H1 (cell line): ENCODE measurements at regions not wholly inside any gene's neighbourhood (a gene's known extent, or its start where the extent isn't known, plus 50 kb on each side); places are given as distances from the start of the nearest gene placed in this dataset.

ENCODE experiments used
- CTCF ChIA-PET: fragments of 300-600 bp; sonication (Branson Sonifier 250); formaldehyde crosslinking; loops from one replicate; lab custom pipeline; 2021; ENCODE audit not compliant: partially characterized antibody; lab: Charles Lee
- POLR2A ChIA-PET: fragments of 300-600 bp; sonication (Branson Sonifier 250); formaldehyde crosslinking; loops from one replicate; lab custom pipeline; 2021; ENCODE audit warnings: inconsistent platforms; ENCODE audit not compliant: partially characterized antibody; lab: Charles Lee
- DNase-seq, 2 experiments: peaks; one replicate each; pipeline versions ENCODE4 v3.0.0 to v3.0.0-alpha.2; 2010 to 2022; ENCODE audit warnings: low spot score in 2 of 2, low read depth in 1 of 2, mixed read lengths in 1 of 2
- FAIRE-seq: peaks from 2 replicates; lab custom pipeline; 2011; peaks lifted over from hg19 to GRCh38; lab: Jason Lieb, UNC
- H2AFZ ChIP-seq: 2 replicates; pipeline ENCODE4 v1.8.1; 2012; ENCODE audit warnings: low read length, inconsistent platforms
- H2AK5ac ChIP-seq: 2 replicates; pipeline ENCODE4 v1.6.1; 2013; ENCODE audit warnings: low read depth, low read length
- H2BK120ac ChIP-seq: replicated peaks from 2 replicates; pipeline ENCODE3; 2013; ENCODE audit warnings: low read depth, low read length, inconsistent platforms
- H2BK12ac ChIP-seq: 2 replicates; pipeline ENCODE4 v1.6.1; 2013; ENCODE audit warnings: low read depth, low read length
- H2BK15ac ChIP-seq: 2 replicates; pipeline ENCODE4 v1.6.1; 2013; ENCODE audit warnings: low read length
- H2BK20ac ChIP-seq: 2 replicates; pipeline ENCODE4 v1.6.1; 2013; ENCODE audit warnings: low read length
- H2BK5ac ChIP-seq: 2 replicates; pipeline ENCODE4 v1.6.1; 2013; ENCODE audit warnings: low read depth, low read length
- H3K14ac ChIP-seq: 2 replicates; pipeline ENCODE4 v1.6.1; 2013; ENCODE audit warnings: inconsistent platforms; ENCODE audit not compliant: insufficient read length
- H3K18ac ChIP-seq: 2 replicates; pipeline ENCODE4 v1.6.1; 2013; ENCODE audit warnings: low read length; ENCODE audit errors: extremely low read depth
- H3K23ac ChIP-seq: 2 replicates; pipeline ENCODE4 v1.6.1; 2013; ENCODE audit warnings: inconsistent platforms; ENCODE audit not compliant: insufficient read length
- H3K23me2 ChIP-seq: 2 replicates; pipeline ENCODE4 v1.6.1; 2013; ENCODE audit warnings: low read depth, low read length
- H3K27ac ChIP-seq: 2 replicates; pipeline ENCODE4 v1.6.1; 2011; ENCODE audit warnings: low read depth, low read length, inconsistent platforms
- H3K27me3 ChIP-seq, 4 experiments: replicated peaks in 1 of 4; 1 replicate in 1 of 4; 2 replicates in 3 of 4; pipeline versions ENCODE4 v1.6.1 to v1.8.1; 2011 to 2013; ENCODE audit warnings: low read length in 3 of 4, mild to moderate bottlenecking in 3 of 4, inconsistent platforms in 2 of 4, mixed read lengths in 2 of 4, moderate library complexity in 1 of 4; ENCODE audit not compliant: control insufficient read depth in 3 of 4, insufficient read depth in 3 of 4; ENCODE audit errors: extremely low read depth in 1 of 4
- H3K36me3 ChIP-seq, 4 experiments: 2 replicates each; pipeline versions ENCODE4 v1.6.1 to v1.8.1; 2011 to 2013; ENCODE audit warnings: mild to moderate bottlenecking in 4 of 4, low read length in 3 of 4, moderate library complexity in 2 of 4, control low read depth in 1 of 4, inconsistent platforms in 1 of 4; ENCODE audit not compliant: insufficient read depth in 4 of 4, control insufficient read depth in 2 of 4
- H3K4ac ChIP-seq: replicated peaks from 2 replicates; pipeline ENCODE3; 2013; ENCODE audit warnings: low read length, low read depth, mixed read lengths, inconsistent platforms; ENCODE audit not compliant: insufficient read length
- H3K4me1 ChIP-seq, 4 experiments: replicated peaks in 1 of 4; 1 replicate in 1 of 4; 2 replicates in 3 of 4; pipeline versions ENCODE4 v1.6.1 to v1.8.1; 2011 to 2013; ENCODE audit warnings: low read length in 3 of 4, inconsistent platforms in 2 of 4, mixed read lengths in 1 of 4; ENCODE audit not compliant: insufficient read depth in 4 of 4, control insufficient read depth in 3 of 4
- H3K4me2 ChIP-seq, 2 experiments: 2 replicates each; pipeline versions ENCODE4 v1.6.1 to v1.8.1; 2011 to 2013; ENCODE audit warnings: low read depth in 2 of 2, low read length in 2 of 2, control low read depth in 1 of 2, inconsistent platforms in 1 of 2, mild to moderate bottlenecking in 1 of 2; ENCODE audit not compliant: insufficient read depth in 1 of 2
- H3K4me3 ChIP-seq, 4 experiments: fragments of 200-600, 300-600 bp in 1 of 4; sonication (generic), shearing (Covaris generic), sonication (Bioruptor Twin) in 1 of 4; 2 replicates each; pipeline versions ENCODE4 v1.5.1 to v1.8.1; 2011 to 2016; ENCODE audit warnings: low read length in 4 of 4, low read depth in 3 of 4, control low read depth in 2 of 4, inconsistent platforms in 2 of 4, mild to moderate bottlenecking in 2 of 4, mixed read lengths in 1 of 4, moderate library complexity in 1 of 4; ENCODE audit not compliant: insufficient read depth in 2 of 4; ENCODE audit errors: extremely low read depth in 1 of 4
- H3K56ac ChIP-seq: replicated peaks from 2 replicates; pipeline ENCODE3; 2013; ENCODE audit warnings: low read depth, mild to moderate bottlenecking, mixed read lengths, low read length, inconsistent platforms; ENCODE audit not compliant: insufficient read length
- H3K79me1 ChIP-seq: 2 replicates; pipeline ENCODE4 v1.6.1; 2013; ENCODE audit warnings: low read depth, low read length, control low read depth
- H3K79me2 ChIP-seq, 2 experiments: 2 replicates each; pipeline versions ENCODE4 v1.6.1 to v1.8.1; 2012 to 2013; ENCODE audit warnings: low read length in 2 of 2, mild to moderate bottlenecking in 2 of 2, inconsistent platforms in 1 of 2; ENCODE audit not compliant: insufficient read depth in 2 of 2, control insufficient read depth in 1 of 2
- H3K9ac ChIP-seq, 4 experiments: replicated peaks in 1 of 4; 1 replicate in 1 of 4; 2 replicates in 3 of 4; pipeline versions ENCODE4 v1.6.1 to v1.8.1; 2011 to 2013; ENCODE audit warnings: low read depth in 3 of 4, low read length in 3 of 4, control low read depth in 2 of 4, mild to moderate bottlenecking in 2 of 4, moderate library complexity in 2 of 4, inconsistent platforms in 1 of 4; ENCODE audit errors: extremely low read depth in 1 of 4
- H3K9me3 ChIP-seq, 2 experiments: 2 replicates each; pipeline versions ENCODE4 v1.6.1 to v1.8.1; 2012 to 2013; ENCODE audit warnings: mild to moderate bottlenecking in 2 of 2, moderate library complexity in 2 of 2, control low read depth in 1 of 2, inconsistent platforms in 1 of 2, low read depth in 1 of 2, low read length in 1 of 2, mixed read lengths in 1 of 2; ENCODE audit not compliant: insufficient read depth in 2 of 2
- H4K20me1 ChIP-seq, 2 experiments: replicated peaks in 1 of 2; 2 replicates each; pipeline versions ENCODE3 to v1.8.1; 2011 to 2013; ENCODE audit warnings: inconsistent platforms in 2 of 2, low read length in 2 of 2, mild to moderate bottlenecking in 1 of 2; ENCODE audit not compliant: insufficient read depth in 2 of 2, control insufficient read depth in 1 of 2
- H4K5ac ChIP-seq: 2 replicates; pipeline ENCODE4 v1.6.1; 2013; ENCODE audit warnings: low read length, low read depth, mixed read lengths, inconsistent platforms; ENCODE audit not compliant: insufficient read length
- H4K8ac ChIP-seq: 2 replicates; pipeline ENCODE4 v1.8.0; 2013; ENCODE audit warnings: mild to moderate bottlenecking, moderate library complexity, low read length, inconsistent platforms; ENCODE audit not compliant: insufficient read depth; ENCODE audit errors: extremely low read depth
- H4K91ac ChIP-seq: replicated peaks from 2 replicates; pipeline ENCODE3; 2013; ENCODE audit warnings: low read length, mixed read lengths, inconsistent platforms; ENCODE audit not compliant: insufficient read length
- CEBPB ChIP-seq: IDR thresholded peaks from 2 replicates; pipeline ENCODE4 v1.6.1; 2012; ENCODE audit warnings: low read depth, low read length
- CHD2 ChIP-seq: IDR thresholded peaks from 2 replicates; pipeline ENCODE4 v1.6.1; 2012; ENCODE audit warnings: low read length, improper control_type of control experiment
- EP300 ChIP-seq, 2 experiments: IDR thresholded peaks; 1 replicate in 1 of 2; 2 replicates in 1 of 2; pipeline ENCODE4 v1.6.1; 2011 to 2012; ENCODE audit warnings: low read depth in 2 of 2, low read length in 2 of 2, mild to moderate bottlenecking in 2 of 2, borderline replicate concordance in 1 of 2, inconsistent platforms in 1 of 2, moderate library complexity in 1 of 2
- GTF2F1 ChIP-seq: IDR thresholded peaks from 2 replicates; pipeline ENCODE4 v1.6.1; 2012; ENCODE audit warnings: low read depth, low read length, improper control_type of control experiment, borderline replicate concordance
- KDM5A ChIP-seq: fragments of 200-600 bp; IDR thresholded peaks from 2 replicates; pipeline ENCODE4 v1.7.1; 2012; ENCODE audit warnings: mild to moderate bottlenecking, low read length, inconsistent platforms, mixed read lengths
- SIX5 ChIP-seq: IDR thresholded peaks from 2 replicates; pipeline ENCODE4 v1.6.1; 2011; ENCODE audit warnings: mild to moderate bottlenecking, low read depth, low read length

DNA sequence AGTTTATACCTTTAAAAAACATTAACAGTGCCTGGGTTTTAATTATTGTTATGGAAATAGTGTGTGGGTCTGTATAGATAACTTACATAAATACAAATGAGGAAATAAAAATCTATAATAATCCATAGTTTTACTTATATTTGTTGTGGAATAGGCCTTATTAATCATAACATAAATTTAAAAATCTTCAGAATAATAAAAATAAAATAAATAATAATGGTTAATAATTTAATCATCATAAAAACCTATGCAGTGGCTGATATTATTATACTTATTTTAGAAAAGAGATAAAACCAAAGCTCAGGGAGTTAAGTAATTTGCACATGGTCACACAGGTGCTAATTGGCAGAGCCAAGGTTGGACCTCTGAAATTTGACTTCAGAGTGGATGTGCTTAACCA, 785.3 kb upstream of the SEMA6A start:
- Histone ChIP-seq H2BK120ac (no peak overlapping the region), H2BK20ac (no peak overlapping the region), H3K9ac (no peak overlapping the region), H2AFZ (no peak overlapping the region), H3K4me2 (no peak overlapping the region), H3K4ac (no peak overlapping the region), H2BK5ac (no peak overlapping the region), H3K56ac (no peak overlapping the region), H3K27ac (no peak overlapping the region), H3K23me2 (no peaks in the 10 kb centered on the region), H3K4me3 (no peak overlapping the region), H4K91ac (no peak overlapping the region), H3K23ac (no peak overlapping the region), H3K18ac (no peak overlapping the region), H3K79me2 (no peaks in the 10 kb centered on the region), H4K20me1 (no peaks in the 10 kb centered on the region), H3K27me3 (no peaks in the 10 kb centered on the region), H3K14ac (no peak overlapping the region), H4K8ac (no peak overlapping the region), H2BK15ac (no peak overlapping the region), H3K79me1 (no peaks in the 10 kb centered on the region), H4K5ac (no peak overlapping the region), H2BK12ac (no peak overlapping the region), H3K4me1 (no peaks in the 10 kb centered on the region), H3K9me3 (no peaks in the 10 kb centered on the region), H3K36me3 (no peaks in the 10 kb centered on the region), H2AK5ac (no peak overlapping the region)
- TF ChIP-seq SIX5 (no peak), CEBPB (no peak), GTF2F1 (no peak), KDM5A (no peak), EP300 (IDR thresholded peaks at IDR 0.05; ENCODE audit: borderline replicate concordance in 1 of 2, low read depth in 2 of 2, low read length in 2 of 2) (no peak), CHD2 (no peak)
- ChIA-PET POLR2A (no interaction called here), CTCF (no interaction called here)
- DNase-seq = no peak
- FAIRE-seq = no peak
